GM12865 (cell line): ENCODE measurements at regions not wholly inside any gene's neighbourhood (a gene's known extent, or its start where the extent isn't known, plus 50 kb on each side); places are given as distances from the start of the nearest gene placed in this dataset.
"Not testable (repeated sequence)": the region's sequence is repeated elsewhere in the genome, so short reads cannot be mapped to it uniquely, and the experiment has no call there.

ENCODE experiments used
- DNase-seq: peaks from one replicate; pipeline ENCODE4 v3.0.0; 2010; ENCODE audit warnings: low read depth
- H3K4me3 ChIP-seq: 2 replicates; pipeline ENCODE4 v1.5.1; 2011; ENCODE audit warnings: mild to moderate bottlenecking, low read depth, low read length, control low read depth
- TF ChIP-seq, protein P1 (sequence below): IDR thresholded peaks from 2 replicates; pipeline ENCODE4 v1.5.1; 2011; ENCODE audit warnings: low read length, control low read depth, low read depth, inconsistent platforms; ENCODE audit not compliant: insufficient read depth; ENCODE audit errors: missing control alignments

DNA sequence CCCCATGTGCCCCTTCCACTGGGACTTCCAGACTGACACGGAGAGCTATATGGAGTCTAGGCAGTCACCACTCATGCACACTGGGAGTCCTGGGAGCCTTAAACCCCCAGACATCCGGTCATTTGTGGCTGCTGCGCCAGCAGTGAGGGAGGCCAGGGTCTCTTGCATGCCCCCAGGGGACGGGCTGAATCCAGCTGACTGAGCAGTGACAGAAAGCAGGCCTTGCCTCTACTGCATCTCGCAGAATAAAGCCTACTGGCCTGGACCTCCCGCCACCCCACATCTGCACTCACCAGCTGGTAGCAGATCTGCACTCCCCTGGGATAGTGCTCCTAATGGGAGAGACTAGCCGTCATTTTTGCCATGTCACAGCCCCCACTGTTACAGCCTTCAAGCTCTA is 1234.2 kb downstream of the FAM133A start:
- no peak overlapping the region for H3K4me3 ChIP-seq
- no peak for DNase-seq
- TF ChIP-seq, protein P1, sequence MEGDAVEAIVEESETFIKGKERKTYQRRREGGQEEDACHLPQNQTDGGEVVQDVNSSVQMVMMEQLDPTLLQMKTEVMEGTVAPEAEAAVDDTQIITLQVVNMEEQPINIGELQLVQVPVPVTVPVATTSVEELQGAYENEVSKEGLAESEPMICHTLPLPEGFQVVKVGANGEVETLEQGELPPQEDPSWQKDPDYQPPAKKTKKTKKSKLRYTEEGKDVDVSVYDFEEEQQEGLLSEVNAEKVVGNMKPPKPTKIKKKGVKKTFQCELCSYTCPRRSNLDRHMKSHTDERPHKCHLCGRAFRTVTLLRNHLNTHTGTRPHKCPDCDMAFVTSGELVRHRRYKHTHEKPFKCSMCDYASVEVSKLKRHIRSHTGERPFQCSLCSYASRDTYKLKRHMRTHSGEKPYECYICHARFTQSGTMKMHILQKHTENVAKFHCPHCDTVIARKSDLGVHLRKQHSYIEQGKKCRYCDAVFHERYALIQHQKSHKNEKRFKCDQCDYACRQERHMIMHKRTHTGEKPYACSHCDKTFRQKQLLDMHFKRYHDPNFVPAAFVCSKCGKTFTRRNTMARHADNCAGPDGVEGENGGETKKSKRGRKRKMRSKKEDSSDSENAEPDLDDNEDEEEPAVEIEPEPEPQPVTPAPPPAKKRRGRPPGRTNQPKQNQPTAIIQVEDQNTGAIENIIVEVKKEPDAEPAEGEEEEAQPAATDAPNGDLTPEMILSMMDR = no peak

DNA sequence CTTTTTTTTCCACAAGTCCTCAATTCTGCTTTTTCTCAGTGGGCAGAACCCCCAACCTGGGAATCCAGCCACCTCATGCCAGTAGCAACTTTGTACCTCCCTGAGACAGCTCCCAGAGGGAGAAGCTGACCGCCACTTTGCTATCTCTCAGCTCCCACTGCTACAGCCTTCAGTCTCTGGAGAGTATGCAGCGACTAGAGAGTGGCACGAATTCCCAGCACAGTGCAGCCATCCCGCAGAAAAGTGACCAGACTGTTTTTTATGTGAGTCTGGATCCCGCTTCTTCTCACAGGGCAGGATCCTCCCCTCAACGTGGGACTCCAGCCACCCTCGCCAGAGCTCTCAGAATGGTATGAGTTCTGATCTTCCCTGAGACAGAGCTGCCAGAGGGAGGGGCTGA is 1234.6 kb downstream of the FAM133A start:
- no peak for DNase-seq
- TF ChIP-seq, protein P1 = no peak
- H3K4me3 ChIP-seq = no peak overlapping the region

DNA sequence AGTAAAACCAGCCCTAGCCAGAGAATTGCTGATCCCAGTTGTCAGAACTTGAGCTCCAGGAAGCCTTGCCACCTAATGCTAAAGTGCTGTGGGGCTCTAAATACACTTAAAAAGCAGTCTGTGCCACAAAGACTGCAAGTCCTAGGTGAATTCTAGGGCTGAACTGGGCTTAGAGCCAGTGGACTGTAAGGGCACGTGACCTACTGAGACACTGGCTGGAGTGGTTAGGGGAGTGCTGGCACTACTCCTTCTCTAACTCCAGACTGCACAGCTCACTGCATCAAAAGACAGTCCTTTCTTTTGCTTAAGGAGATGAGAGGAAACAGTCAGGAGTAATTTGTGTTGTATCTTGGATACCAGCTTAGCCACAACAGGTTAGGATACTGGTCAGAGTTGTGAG is 1240.2 kb downstream of the FAM133A start:
- DNase-seq = no peak
- no peak overlapping the region for H3K4me3 ChIP-seq
- TF ChIP-seq, protein P1 = no peak

DNA sequence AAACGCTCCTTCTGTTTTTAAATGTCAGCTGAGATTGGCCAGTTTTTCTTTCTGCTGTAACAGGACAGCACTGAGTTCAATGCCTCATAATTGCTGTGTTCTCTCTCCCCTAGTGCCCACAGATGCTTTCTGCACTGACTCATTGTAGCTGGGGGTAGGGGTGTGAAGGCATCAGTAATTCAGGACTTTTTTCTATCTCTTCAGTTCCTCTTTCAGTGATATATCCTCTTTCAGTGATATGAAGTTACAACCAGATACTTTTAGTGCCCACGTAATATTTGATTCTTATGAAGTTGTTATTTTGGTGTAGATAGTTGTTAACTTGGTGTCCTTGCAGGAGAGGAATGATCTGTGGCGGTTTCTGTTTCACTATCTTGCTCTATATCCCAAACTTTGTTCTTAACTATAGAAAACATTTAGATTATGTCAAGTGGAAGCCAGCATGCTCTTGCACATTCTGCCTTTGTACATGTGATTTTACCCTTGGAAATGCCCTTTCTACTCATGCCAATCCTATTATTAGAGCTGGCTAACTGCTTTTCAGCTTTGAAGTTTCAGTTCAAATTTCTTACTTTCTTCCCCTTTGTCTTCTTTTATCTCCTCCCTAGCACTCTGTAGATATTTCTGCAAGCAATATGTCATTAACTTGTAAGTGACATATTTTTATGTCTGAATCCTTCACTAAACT is 1258.4 kb downstream of the FAM133A start:
- DNase-seq = peak; percentile 32
- TF ChIP-seq, protein P1 = no peak
- no peak overlapping the region for H3K4me3 ChIP-seq

DNA sequence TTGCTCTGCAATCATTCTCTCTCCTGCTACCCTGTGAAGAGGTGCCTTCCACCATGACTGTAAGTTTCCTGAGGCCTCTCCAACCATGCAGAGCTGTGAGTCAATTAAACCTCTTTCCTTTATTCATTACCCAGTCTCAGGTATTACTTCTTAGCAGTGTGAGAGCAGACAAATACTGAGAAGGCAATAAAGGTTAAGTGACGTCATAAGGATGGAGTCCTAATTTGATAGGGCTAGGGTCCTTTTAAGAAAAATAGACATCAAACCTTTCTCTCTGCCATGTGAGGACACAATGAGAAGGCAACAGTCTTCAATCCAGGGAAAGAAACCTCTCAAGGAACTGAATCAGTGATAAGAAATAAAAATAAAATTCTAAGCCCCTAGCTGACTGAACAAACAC is 1262.7 kb downstream of the FAM133A start:
- TF ChIP-seq, protein P1 = no peak
- DNase-seq = no peak

DNA sequence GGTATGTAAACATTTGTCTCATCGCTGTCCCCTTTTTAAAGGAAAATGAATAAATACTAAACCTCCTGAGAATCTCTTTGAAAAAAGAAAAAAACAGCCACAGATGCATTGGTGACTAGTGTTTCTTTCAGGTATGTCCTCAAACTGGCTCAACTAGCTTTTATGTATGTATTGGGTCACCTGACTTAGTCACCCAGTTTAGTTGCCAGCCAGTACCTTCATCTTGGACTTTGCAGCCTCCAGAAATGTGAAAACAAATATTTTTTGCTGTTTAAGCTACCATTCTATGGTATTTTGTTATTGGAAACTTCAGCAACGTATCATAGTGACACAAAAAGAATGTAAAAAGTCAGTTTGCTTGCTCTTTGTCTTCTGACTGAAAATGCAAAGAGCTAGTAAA is 1263.5 kb downstream of the FAM133A start:
- no peak overlapping the region for H3K4me3 ChIP-seq
- TF ChIP-seq, protein P1 = no peak
- no peak for DNase-seq

More for the DNA sequence above, 1262.7 kb downstream of the FAM133A start:
- no peak overlapping the region for H3K4me3 ChIP-seq

DNA sequence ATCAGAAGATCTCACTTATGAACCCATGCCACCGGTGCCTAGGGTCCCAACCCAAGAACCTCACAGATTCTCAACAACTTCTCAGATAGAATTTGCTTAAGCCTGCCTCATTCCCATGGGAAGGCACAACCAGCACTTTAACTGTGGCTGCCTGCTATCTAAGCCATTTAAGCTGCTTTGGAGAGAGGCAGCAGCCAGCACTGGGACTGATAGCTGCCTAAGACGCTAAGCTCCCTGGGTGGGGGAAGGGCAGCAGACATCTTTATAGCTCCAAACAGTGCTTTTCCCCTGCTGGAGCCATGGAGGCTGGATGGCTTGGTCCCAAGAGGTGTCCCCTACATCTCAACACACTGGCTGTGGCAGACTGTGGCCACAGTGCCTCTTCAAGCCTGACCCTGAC is 1268.6 kb downstream of the FAM133A start:
- no peak for DNase-seq
- TF ChIP-seq, protein P1 = no peak
- H3K4me3 ChIP-seq = no peak overlapping the region

DNA sequence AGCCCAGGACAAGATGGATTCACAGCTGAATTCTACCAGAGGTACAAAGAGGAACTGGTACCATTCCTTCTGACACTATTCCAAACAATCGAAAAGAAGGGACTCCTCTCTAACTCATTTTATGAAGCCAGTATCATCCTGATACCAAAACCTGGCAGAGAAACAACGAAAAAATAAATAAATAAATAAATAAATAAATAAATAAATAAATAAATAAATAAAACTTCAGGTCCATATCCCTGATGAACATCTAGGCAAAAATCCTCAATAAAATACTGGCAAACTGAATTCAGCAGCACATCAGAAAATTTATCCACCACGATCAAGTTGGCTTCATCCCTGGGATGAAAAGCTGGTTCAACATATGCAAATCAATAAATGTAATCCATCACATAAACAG is 1272.1 kb downstream of the FAM133A start:
- DNase-seq, H3K4me3 ChIP-seq: not testable (repeated sequence)
